Thyroid gland (tissue), 4 donors: ENCODE measurements at regions not wholly inside any gene's neighbourhood (a gene's known extent, or its start where the extent isn't known, plus 50 kb on each side); places are given as distances from the start of the nearest gene placed in this dataset.

Source experiments
- DNase-seq, 2 donors: peaks; one replicate each; pipeline ENCODE4 v3.0.0-alpha.2; 2019
- H3K27ac ChIP-seq, 3 donors: fragments of 200-600 bp; sonication (generic); 1 replicate in 2 of 3; 2 replicates in 1 of 3; pipeline ENCODE4 v1.5.1; 2016 to 2019; ENCODE audit warnings: mild to moderate bottlenecking in 1 of 3, moderate library complexity in 1 of 3
- H3K27me3 ChIP-seq: fragments of 200-600 bp; sonication (generic); one replicate; pipeline ENCODE4 v1.5.1; 2019
- H3K36me3 ChIP-seq, 2 donors: fragments of 200-600 bp; sonication (generic); one replicate each; pipeline ENCODE4 v1.5.1; 2016 to 2019
- H3K4me1 ChIP-seq, 2 donors: fragments of 200-600 bp; sonication (generic); one replicate each; pipeline ENCODE4 v1.5.1; 2017 to 2019
- H3K4me3 ChIP-seq, 3 donors: fragments of 200-600 bp; sonication (generic); replicated peaks in 1 of 3; 1 replicate in 2 of 3; 2 replicates in 1 of 3; pipeline ENCODE4 v1.5.1; 2016; ENCODE audit warnings: mild to moderate bottlenecking in 1 of 3
- H3K9me3 ChIP-seq: fragments of 200-600 bp; sonication (generic); one replicate; pipeline ENCODE4 v1.5.1; 2017
- CTCF ChIP-seq, 6 experiments: fragments of 200-600 bp in 3 of 6; fragments of 450-650 bp in 3 of 6; sonication (generic) in 3 of 6; IDR thresholded peaks; one replicate each; pipeline ENCODE4 v1.5.1; 2016 to 2019; ENCODE audit warnings: antibody characterized with exemption in 6 of 6, mild to moderate bottlenecking in 2 of 6, inconsistent platforms in 1 of 6, moderate library complexity in 1 of 6
- POLR2A ChIP-seq, 2 donors: fragments of 450-650 bp; IDR thresholded peaks; one replicate each; pipeline ENCODE4 v1.6.1; 2017; ENCODE audit warnings: antibody characterized with exemption in 2 of 2, mild to moderate bottlenecking in 2 of 2, moderate library complexity in 1 of 2
- WGBS, 2 donors: methylation state at CpG; one replicate each; pipeline ENCODE4 v1.1.5; 2017; 5-methylcytosine and 5-hydroxymethylcytosine counted together
- intact Hi-C: fragments of 100-400 bp; cut with DNase I; formaldehyde crosslinking; loops from one replicate; pipeline ENCODE4 v1.15.1; 2023

- DNase-seq, result no peak
- H3K36me3 ChIP-seq, result no peaks in the 10 kb centered on the region
- no peak overlapping the region for H3K4me3 ChIP-seq
- TF ChIP-seq POLR2A (IDR thresholded peaks at IDR 0.05) (no peak), CTCF (IDR thresholded peaks at IDR 0.05) (no peak)
- intact Hi-C loops, result no loop called here
- no peak overlapping the region for H3K27ac ChIP-seq
- H3K9me3 ChIP-seq, result no peaks in the 10 kb centered on the region
- no peaks in the 10 kb centered on the region for H3K27me3 ChIP-seq
- no peaks in the 10 kb centered on the region for H3K4me1 ChIP-seq
Observed at GRCh38 chr7:106456329-106456728, 171.5 kb upstream of the NAMPT start.

GRCh38 chr7:106452031-106452851 lies 167.5 kb upstream of the NAMPT start:
- no peaks in the 10 kb centered on the region for H3K27me3 ChIP-seq
- 81% methylated on average over 5 of the region's 5 CpGs for WGBS, 2 donors
- peaks cover 0 to 7% of the 10 kb centered on the region in 2 donors for H3K4me1 ChIP-seq
- no peak for DNase-seq
- H3K27ac ChIP-seq, result no peak overlapping the region
- H3K9me3 ChIP-seq, result no peaks in the 10 kb centered on the region
- intact Hi-C loops, result no loop called here
- H3K4me3 ChIP-seq, result no peak overlapping the region
- H3K36me3 ChIP-seq, result no peaks in the 10 kb centered on the region
- TF ChIP-seq CTCF (IDR thresholded peaks at IDR 0.05), result no peak

- no peak for TF ChIP-seq POLR2A (IDR thresholded peaks at IDR 0.05)
- TF ChIP-seq CTCF (IDR thresholded peaks at IDR 0.05), result no peak
- Histone ChIP-seq H3K36me3 (no peaks in the 10 kb centered on the region), H3K4me1 (peaks cover 0 to 7% of the 10 kb centered on the region in 2 donors), H3K27ac (no peak overlapping the region), H3K27me3 (no peaks in the 10 kb centered on the region), H3K4me3 (no peak overlapping the region), H3K9me3 (no peaks in the 10 kb centered on the region)
- DNase-seq, result no peak
- WGBS, 2 donors, result 95 to 96% methylated on average over 4 of the region's 4 CpGs
- intact Hi-C loops, result no loop called here
Observed at GRCh38 chr7:106451171-106451570, 166.4 kb upstream of the NAMPT start.

GRCh38 chr7:106450716-106451115 lies 165.9 kb upstream of the NAMPT start:
- TF ChIP-seq POLR2A (IDR thresholded peaks at IDR 0.05) (no peak), CTCF (IDR thresholded peaks at IDR 0.05) (no peak)
- DNase-seq, result no peak
- Histone ChIP-seq H3K36me3 (no peaks in the 10 kb centered on the region), H3K4me1 (peaks cover 0 to 7% of the 10 kb centered on the region in 2 donors), H3K9me3 (no peaks in the 10 kb centered on the region), H3K27ac (no peak overlapping the region), H3K4me3 (no peak overlapping the region), H3K27me3 (no peaks in the 10 kb centered on the region)
- intact Hi-C loops, result no loop called here
- WGBS, 2 donors, result 79 to 83% methylated on average over 3 of the region's 3 CpGs

GRCh38 chr7:106448992-106449859 lies 164.4 kb upstream of the NAMPT start:
- no peaks in the 10 kb centered on the region for H3K36me3 ChIP-seq
- H3K4me3 ChIP-seq, result no peak overlapping the region
- peaks cover 0 to 7% of the 10 kb centered on the region in 2 donors for H3K4me1 ChIP-seq
- intact Hi-C loops, result no loop called here
- TF ChIP-seq CTCF (IDR thresholded peaks at IDR 0.05), result no peak
- no peak for TF ChIP-seq POLR2A (IDR thresholded peaks at IDR 0.05)
- no peaks in the 10 kb centered on the region for H3K27me3 ChIP-seq
- no peak overlapping the region for H3K27ac ChIP-seq
- 78 to 85% methylated on average over 7 of the region's 7 CpGs for WGBS, 2 donors
- H3K9me3 ChIP-seq, result no peaks in the 10 kb centered on the region
- peak; percentile 31 to 37 for DNase-seq
